ENCODE measurements at regions not wholly inside any gene's neighbourhood (a gene's known extent, or its start where the extent isn't known, plus 50 kb on each side); places are given as distances from the start of the nearest gene placed in this dataset.

GRCh38 chr18:43589611-43590151 is 312.4 kb upstream of the SYT4 start:
- no peaks in the 10 kb centered on the region for H3K9me3 ChIP-seq (ENCODE audit: low read length)
- H3K36me3 ChIP-seq (ENCODE audit: insufficient read depth, low read length): no peaks in the 10 kb centered on the region
- no peak overlapping the region for H3K4me3 ChIP-seq (ENCODE audit: low read length)
- H2AFZ ChIP-seq (ENCODE audit: low read depth, low read length): no peak overlapping the region
- H3K27me3 ChIP-seq (ENCODE audit: insufficient read depth, low read length): no peaks in the 10 kb centered on the region
- H3K4me1 ChIP-seq (ENCODE audit: insufficient read depth, low read length): peaks cover 3% of the 10 kb centered on the region

- Histone ChIP-seq H3K4me3 (ENCODE audit: low read length) (no peak overlapping the region), H3K4me1 (ENCODE audit: insufficient read depth, low read length) (peaks cover 3% of the 10 kb centered on the region), H3K27me3 (ENCODE audit: insufficient read depth, low read length) (no peaks in the 10 kb centered on the region), H3K9me3 (ENCODE audit: low read length) (no peaks in the 10 kb centered on the region), H3K36me3 (ENCODE audit: insufficient read depth, low read length) (no peaks in the 10 kb centered on the region), H2AFZ (ENCODE audit: low read depth, low read length) (no peak overlapping the region)
Measured at GRCh38 chr18:43590182-43590903, 313.1 kb upstream of the SYT4 start.

- Histone ChIP-seq H3K4me3 (ENCODE audit: low read length) (no peak overlapping the region), H3K9me3 (ENCODE audit: low read length) (no peaks in the 10 kb centered on the region)
Measured at GRCh38 chr18:43592269-43592668, 315.0 kb upstream of the SYT4 start.

GRCh38 chr18:43596105-43596712 is 318.9 kb upstream of the SYT4 start:
- Histone ChIP-seq H3K27me3 (ENCODE audit: insufficient read depth, low read length) (no peaks in the 10 kb centered on the region), H2AFZ (ENCODE audit: low read depth, low read length) (no peak overlapping the region), H3K36me3 (ENCODE audit: insufficient read depth, low read length) (no peaks in the 10 kb centered on the region), H3K9me3 (ENCODE audit: low read length) (no peaks in the 10 kb centered on the region), H3K4me1 (ENCODE audit: insufficient read depth, low read length) (peaks cover 3% of the 10 kb centered on the region), H3K4me3 (ENCODE audit: low read length) (no peak overlapping the region)

More at GRCh38 chr18:43592269-43592668, 315.0 kb upstream of the SYT4 start:
- Histone ChIP-seq H3K4me1 (ENCODE audit: insufficient read depth, low read length) (peaks cover 3% of the 10 kb centered on the region), H3K27me3 (ENCODE audit: insufficient read depth, low read length) (no peaks in the 10 kb centered on the region), H3K36me3 (ENCODE audit: insufficient read depth, low read length) (no peaks in the 10 kb centered on the region), H2AFZ (ENCODE audit: low read depth, low read length) (no peak overlapping the region)

GRCh38 chr18:43601432-43601831 is 324.1 kb upstream of the SYT4 start:
- Histone ChIP-seq H3K4me3 (ENCODE audit: low read length) (no peak overlapping the region), H3K36me3 (ENCODE audit: insufficient read depth, low read length) (no peaks in the 10 kb centered on the region), H2AFZ (ENCODE audit: low read depth, low read length) (no peak overlapping the region), H3K9me3 (ENCODE audit: low read length) (no peaks in the 10 kb centered on the region), H3K4me1 (ENCODE audit: insufficient read depth, low read length) (no peaks in the 10 kb centered on the region), H3K27me3 (ENCODE audit: insufficient read depth, low read length) (no peaks in the 10 kb centered on the region)

GRCh38 chr18:43605224-43605623 is 327.9 kb upstream of the SYT4 start:
- Histone ChIP-seq H3K4me3 (ENCODE audit: low read length) (no peak overlapping the region), H3K27me3 (ENCODE audit: insufficient read depth, low read length) (no peaks in the 10 kb centered on the region), H2AFZ (ENCODE audit: low read depth, low read length) (no peak overlapping the region), H3K9me3 (ENCODE audit: low read length) (peaks cover 4% of the 10 kb centered on the region), H3K4me1 (ENCODE audit: insufficient read depth, low read length) (no peaks in the 10 kb centered on the region), H3K36me3 (ENCODE audit: insufficient read depth, low read length) (no peaks in the 10 kb centered on the region)

- no peak overlapping the region for H2AFZ ChIP-seq (ENCODE audit: low read depth, low read length)
- H3K4me3 ChIP-seq (ENCODE audit: low read length): no peak overlapping the region
- no peaks in the 10 kb centered on the region for H3K27me3 ChIP-seq (ENCODE audit: insufficient read depth, low read length)
- no peaks in the 10 kb centered on the region for H3K4me1 ChIP-seq (ENCODE audit: insufficient read depth, low read length)
- H3K9me3 ChIP-seq (ENCODE audit: low read length): peaks cover 4% of the 10 kb centered on the region
- H3K36me3 ChIP-seq (ENCODE audit: insufficient read depth, low read length): no peaks in the 10 kb centered on the region
Measured at GRCh38 chr18:43606795-43607194, 329.5 kb upstream of the SYT4 start.

- H3K27me3 ChIP-seq (ENCODE audit: insufficient read depth, low read length): no peaks in the 10 kb centered on the region
- no peak overlapping the region for H2AFZ ChIP-seq (ENCODE audit: low read depth, low read length)
- H3K36me3 ChIP-seq (ENCODE audit: insufficient read depth, low read length): no peaks in the 10 kb centered on the region
- H3K4me1 ChIP-seq (ENCODE audit: insufficient read depth, low read length): no peaks in the 10 kb centered on the region
- no peaks in the 10 kb centered on the region for H3K9me3 ChIP-seq (ENCODE audit: low read length)
- no peak overlapping the region for H3K4me3 ChIP-seq (ENCODE audit: low read length)
Measured at GRCh38 chr18:43620936-43621335, 343.6 kb upstream of the SYT4 start.

- H3K4me3 ChIP-seq (ENCODE audit: low read length): no peak overlapping the region
- no peaks in the 10 kb centered on the region for H3K27me3 ChIP-seq (ENCODE audit: insufficient read depth, low read length)
- H3K9me3 ChIP-seq (ENCODE audit: low read length): no peaks in the 10 kb centered on the region
- no peaks in the 10 kb centered on the region for H3K36me3 ChIP-seq (ENCODE audit: insufficient read depth, low read length)
- H3K4me1 ChIP-seq (ENCODE audit: insufficient read depth, low read length): no peaks in the 10 kb centered on the region
- H2AFZ ChIP-seq (ENCODE audit: low read depth, low read length): no peak overlapping the region
Measured at GRCh38 chr18:43622024-43622423, 344.7 kb upstream of the SYT4 start.

GRCh38 chr18:43625582-43625981 is 348.3 kb upstream of the SYT4 start:
- H3K27me3 ChIP-seq (ENCODE audit: insufficient read depth, low read length): no peaks in the 10 kb centered on the region
- H3K4me1 ChIP-seq (ENCODE audit: insufficient read depth, low read length): peaks cover 4% of the 10 kb centered on the region
- H3K36me3 ChIP-seq (ENCODE audit: insufficient read depth, low read length): no peaks in the 10 kb centered on the region
- no peak overlapping the region for H2AFZ ChIP-seq (ENCODE audit: low read depth, low read length)
- H3K4me3 ChIP-seq (ENCODE audit: low read length): no peak overlapping the region
- no peaks in the 10 kb centered on the region for H3K9me3 ChIP-seq (ENCODE audit: low read length)

- H2AFZ ChIP-seq (ENCODE audit: low read depth, low read length): no peak overlapping the region
- H3K36me3 ChIP-seq (ENCODE audit: insufficient read depth, low read length): no peaks in the 10 kb centered on the region
- H3K4me1 ChIP-seq (ENCODE audit: insufficient read depth, low read length): peaks cover 4% of the 10 kb centered on the region
- H3K4me3 ChIP-seq (ENCODE audit: low read length): no peak overlapping the region
- H3K27me3 ChIP-seq (ENCODE audit: insufficient read depth, low read length): no peaks in the 10 kb centered on the region
- no peaks in the 10 kb centered on the region for H3K9me3 ChIP-seq (ENCODE audit: low read length)
Measured at GRCh38 chr18:43627848-43628530, 350.7 kb upstream of the SYT4 start.

GRCh38 chr18:43634994-43635393 is 357.7 kb upstream of the SYT4 start:
- Histone ChIP-seq H3K4me1 (ENCODE audit: insufficient read depth, low read length) (peaks cover 18% of the 10 kb centered on the region), H3K9me3 (ENCODE audit: low read length) (no peaks in the 10 kb centered on the region), H2AFZ (ENCODE audit: low read depth, low read length) (peak overlapping the region; percentile 6)

GRCh38 chr18:43635397-43635796 is 358.1 kb upstream of the SYT4 start:
- Histone ChIP-seq H3K27me3 (ENCODE audit: insufficient read depth, low read length) (no peaks in the 10 kb centered on the region), H3K36me3 (ENCODE audit: insufficient read depth, low read length) (no peaks in the 10 kb centered on the region), H2AFZ (ENCODE audit: low read depth, low read length) (peak overlapping the region; percentile 6), H3K9me3 (ENCODE audit: low read length) (no peaks in the 10 kb centered on the region), H3K4me3 (ENCODE audit: low read length) (no peak overlapping the region), H3K4me1 (ENCODE audit: insufficient read depth, low read length) (peaks cover 18% of the 10 kb centered on the region)

More at GRCh38 chr18:43634994-43635393, 357.7 kb upstream of the SYT4 start:
- H3K27me3 ChIP-seq (ENCODE audit: insufficient read depth, low read length): no peaks in the 10 kb centered on the region
- no peak overlapping the region for H3K4me3 ChIP-seq (ENCODE audit: low read length)
- H3K36me3 ChIP-seq (ENCODE audit: insufficient read depth, low read length): no peaks in the 10 kb centered on the region
